GM03348 (cell line): ENCODE measurements at regions not wholly inside any gene's neighbourhood (a gene's known extent, or its start where the extent isn't known, plus 50 kb on each side); places are given as distances from the start of the nearest gene placed in this dataset.

ENCODE experiments used
- DNase-seq: peaks from one replicate; pipeline ENCODE4 v3.0.0; 2012; ENCODE audit warnings: low spot score

GRCh38 chr11:127424661-127425060, 424.1 kb upstream of the KIRREL3 start:
- no peak for DNase-seq

GRCh38 chr11:127420139-127420538, 419.6 kb upstream of the KIRREL3 start:
- DNase-seq: no peak

GRCh38 chr11:127412722-127413380, 412.3 kb upstream of the KIRREL3 start:
- no peak for DNase-seq

- DNase-seq: no peak
Measured at GRCh38 chr11:127412234-127412633, 411.7 kb upstream of the KIRREL3 start.

GRCh38 chr11:127411283-127411682, 410.7 kb upstream of the KIRREL3 start:
- no peak for DNase-seq

DNA sequence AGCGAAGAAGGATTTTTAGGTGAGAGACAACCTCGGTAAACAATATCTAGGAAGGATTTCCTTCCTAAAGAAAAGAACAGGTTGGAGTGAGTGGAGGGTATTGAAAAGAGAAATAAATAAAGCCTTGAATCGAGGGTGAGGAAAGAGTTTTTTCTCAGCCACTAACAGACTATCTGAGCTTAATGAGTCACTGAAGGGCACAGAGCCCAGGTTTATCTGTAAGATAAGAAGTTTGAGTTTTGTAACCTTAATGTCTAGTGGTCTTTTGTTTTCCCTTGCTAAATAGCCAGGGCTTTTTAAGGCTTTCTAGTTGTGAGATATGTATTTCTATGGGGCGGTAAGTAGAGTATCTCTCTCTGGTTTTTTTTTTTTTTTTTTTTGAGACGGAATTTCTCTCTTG, 394.5 kb upstream of the KIRREL3 start:
- no peak for DNase-seq

DNA sequence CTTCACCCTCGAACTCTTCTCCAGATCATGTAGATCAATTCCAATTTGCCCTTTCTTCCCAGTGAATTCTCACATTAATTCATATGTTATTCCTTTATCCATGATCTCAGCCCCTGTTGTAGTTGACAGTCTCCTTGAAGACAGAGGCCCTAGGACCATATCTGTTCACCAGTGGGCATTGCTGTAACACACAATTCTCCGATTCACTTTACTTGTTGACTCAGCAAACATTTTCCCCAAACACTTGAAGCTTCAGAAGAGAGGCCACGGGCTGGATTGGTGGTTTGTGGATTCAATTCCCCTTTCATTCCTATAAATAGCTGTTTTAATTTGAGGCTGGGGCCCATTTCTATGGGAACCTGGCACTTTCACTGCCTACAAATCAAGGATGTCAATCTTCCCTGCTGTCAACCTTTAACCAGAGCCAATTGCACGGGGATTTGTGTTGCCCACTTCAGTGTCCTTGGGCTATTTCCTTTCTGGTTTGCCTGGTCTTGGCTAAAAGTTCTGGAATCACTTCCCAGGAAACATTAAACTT, 393.0 kb upstream of the KIRREL3 start:
- no peak for DNase-seq

DNA sequence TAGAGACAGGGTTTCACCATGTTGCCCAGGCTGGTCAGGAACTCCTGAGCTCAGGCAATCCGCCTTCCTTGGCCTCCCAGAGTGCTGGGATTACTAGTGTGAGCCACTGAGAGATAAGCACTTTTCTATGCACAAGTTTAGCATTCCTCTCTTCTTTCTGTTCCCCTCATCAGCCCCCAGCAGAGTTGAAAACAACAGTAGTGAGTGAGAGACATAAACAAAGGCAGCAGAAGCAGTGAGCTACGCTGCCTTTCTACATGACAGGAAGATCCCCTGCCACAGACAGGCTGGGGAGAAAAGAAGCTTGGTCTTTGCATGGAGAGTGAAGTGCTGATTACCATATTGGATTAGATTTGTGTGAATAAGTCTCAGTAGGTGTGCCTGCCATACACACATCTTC, 392.0 kb upstream of the KIRREL3 start:
- DNase-seq: no peak

- no peak for DNase-seq
Measured at GRCh38 chr11:127390465-127390864, 389.9 kb upstream of the KIRREL3 start.

- no peak for DNase-seq
Measured at GRCh38 chr11:127385071-127385470, 384.5 kb upstream of the KIRREL3 start.

DNA sequence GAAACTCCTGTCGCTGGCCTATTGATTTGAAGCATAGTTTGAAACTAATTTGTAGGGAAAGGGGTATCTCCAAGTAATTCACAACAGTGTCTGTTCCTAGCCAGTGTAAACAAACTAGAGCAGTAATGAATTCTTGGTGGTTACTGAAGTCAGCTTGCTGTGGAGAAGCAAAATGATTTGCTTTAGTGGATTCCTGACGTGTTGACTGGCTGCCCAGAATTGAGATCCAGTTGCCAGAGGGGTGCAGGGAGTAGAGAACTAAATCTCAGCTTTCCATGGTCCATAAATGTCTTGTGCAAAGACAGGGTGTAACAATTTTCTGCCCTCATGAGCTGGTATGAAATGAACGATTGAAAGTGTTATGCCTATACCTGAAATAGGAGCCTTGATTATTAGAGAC, 382.5 kb upstream of the KIRREL3 start:
- no peak for DNase-seq

DNA sequence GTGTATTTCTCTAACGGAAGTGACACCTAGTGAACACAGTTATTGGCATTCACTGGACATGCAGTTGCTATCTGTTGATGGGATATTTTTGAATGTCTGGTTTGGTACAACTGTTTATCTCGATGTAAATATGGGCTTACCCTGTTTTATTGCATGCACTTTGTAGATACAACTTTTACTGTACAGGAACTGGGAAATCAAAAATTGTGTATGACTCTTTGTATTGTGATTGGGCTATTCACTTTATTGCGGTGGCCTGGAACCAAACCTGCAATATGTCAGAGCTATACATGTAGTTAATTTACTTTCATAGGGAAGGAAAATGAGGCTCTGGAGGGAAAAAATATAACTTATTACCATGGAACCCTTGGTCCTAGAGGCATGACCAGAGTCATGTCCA, 380.7 kb upstream of the KIRREL3 start:
- no peak for DNase-seq

- no peak for DNase-seq
Measured at GRCh38 chr11:127379686-127380085, 379.1 kb upstream of the KIRREL3 start.

- no peak for DNase-seq
Measured at GRCh38 chr11:127376301-127376700, 375.7 kb upstream of the KIRREL3 start.

- no peak for DNase-seq
Measured at GRCh38 chr11:127369356-127369755, 368.8 kb upstream of the KIRREL3 start.

DNA sequence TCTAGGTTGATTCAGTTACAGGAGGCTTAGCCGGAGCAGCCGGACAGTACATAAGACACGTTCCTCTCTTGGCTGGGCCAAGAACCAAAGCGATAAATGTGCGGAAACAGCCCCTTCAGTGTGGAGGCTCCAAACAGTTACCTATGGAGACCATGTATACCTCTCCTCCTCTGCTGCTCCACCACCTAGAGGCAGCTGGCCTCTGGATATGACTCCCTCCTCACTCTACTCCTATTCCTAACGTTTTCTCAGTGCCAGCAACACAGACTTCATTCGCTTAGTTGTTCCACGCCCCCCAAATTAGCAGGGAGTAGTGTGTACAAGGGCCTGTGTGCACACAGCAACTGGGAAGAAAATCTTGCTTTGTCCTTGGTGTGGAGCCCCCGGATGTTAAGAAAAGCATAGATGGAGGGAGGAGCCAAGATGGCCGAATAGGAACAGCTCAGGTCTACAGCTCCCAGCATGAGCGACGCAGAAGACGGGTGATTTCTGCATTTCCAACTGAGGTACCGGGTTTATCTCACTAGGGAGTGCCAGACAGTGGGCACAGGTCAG, 362.3 kb upstream of the KIRREL3 start:
- DNase-seq: no peak

- no peak for DNase-seq
Measured at GRCh38 chr11:127358160-127358559, 357.6 kb upstream of the KIRREL3 start.

- DNase-seq: no peak
Measured at GRCh38 chr11:127350476-127350875, 349.9 kb upstream of the KIRREL3 start.

- peak; percentile 75 for DNase-seq
Measured at GRCh38 chr11:127345819-127346459, 345.4 kb upstream of the KIRREL3 start.

- DNase-seq: no peak
Measured at GRCh38 chr11:127340438-127340837, 339.9 kb upstream of the KIRREL3 start.

- DNase-seq: no peak
Measured at GRCh38 chr11:127339376-127339775, 338.8 kb upstream of the KIRREL3 start.

- DNase-seq: no peak
Measured at GRCh38 chr11:127338380-127339259, 338.1 kb upstream of the KIRREL3 start.
